ENCODE measurements at regions not wholly inside any gene's neighbourhood (a gene's known extent, or its start where the extent isn't known, plus 50 kb on each side); places are given as distances from the start of the nearest gene placed in this dataset.

DNA sequence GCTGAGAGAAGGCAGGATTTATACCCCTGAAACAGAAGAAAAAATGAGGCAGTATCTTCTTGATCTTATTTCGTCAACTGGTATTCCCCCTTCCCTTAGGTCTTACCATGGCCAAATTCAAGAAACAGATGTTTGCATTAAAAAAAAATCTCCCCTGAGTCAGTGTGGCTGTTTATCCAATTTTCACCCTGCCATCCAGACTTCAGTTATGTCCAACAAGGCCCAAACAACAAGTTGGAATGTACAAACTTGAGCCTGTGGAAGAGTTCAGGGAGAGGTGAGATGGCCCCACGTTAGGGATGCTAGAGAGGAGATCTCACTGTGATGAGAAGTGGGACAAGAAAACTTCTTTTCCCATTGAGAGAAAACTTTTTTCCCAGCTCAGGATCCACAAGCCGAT is 147.2 kb upstream of the PROX1 start:
- Histone ChIP-seq H2AFZ (ENCODE audit: low read length) (no peak overlapping the region), H3K79me2 (ENCODE audit: low read length) (no peaks in the 10 kb centered on the region), H3K36me3 (replicated peaks; ENCODE audit: insufficient read depth, low read length) (no peaks in the 10 kb centered on the region), H4K20me1 (ENCODE audit: insufficient read depth, low read length) (no peaks in the 10 kb centered on the region), H3K27me3 (replicated peaks; ENCODE audit: insufficient read depth, low read length) (no peaks in the 10 kb centered on the region), H3K9ac (ENCODE audit: low read length) (no peak overlapping the region), H3K4me1 (ENCODE audit: low read length) (no peaks in the 10 kb centered on the region), H3K4me3 (ENCODE audit: low read length) (no peak overlapping the region), H3K9me3 (replicated peaks; ENCODE audit: insufficient read depth, low read length) (no peaks in the 10 kb centered on the region), H3K9me2 (replicated peaks; ENCODE audit: insufficient read depth, low read length) (no peaks in the 10 kb centered on the region), H3K27ac (ENCODE audit: low read length) (no peak overlapping the region), H3F3A (ENCODE audit: insufficient read depth, low read length) (no peaks in the 10 kb centered on the region), H3K4me2 (ENCODE audit: low read depth, low read length) (no peak overlapping the region)
- TF ChIP-seq, protein P1, sequence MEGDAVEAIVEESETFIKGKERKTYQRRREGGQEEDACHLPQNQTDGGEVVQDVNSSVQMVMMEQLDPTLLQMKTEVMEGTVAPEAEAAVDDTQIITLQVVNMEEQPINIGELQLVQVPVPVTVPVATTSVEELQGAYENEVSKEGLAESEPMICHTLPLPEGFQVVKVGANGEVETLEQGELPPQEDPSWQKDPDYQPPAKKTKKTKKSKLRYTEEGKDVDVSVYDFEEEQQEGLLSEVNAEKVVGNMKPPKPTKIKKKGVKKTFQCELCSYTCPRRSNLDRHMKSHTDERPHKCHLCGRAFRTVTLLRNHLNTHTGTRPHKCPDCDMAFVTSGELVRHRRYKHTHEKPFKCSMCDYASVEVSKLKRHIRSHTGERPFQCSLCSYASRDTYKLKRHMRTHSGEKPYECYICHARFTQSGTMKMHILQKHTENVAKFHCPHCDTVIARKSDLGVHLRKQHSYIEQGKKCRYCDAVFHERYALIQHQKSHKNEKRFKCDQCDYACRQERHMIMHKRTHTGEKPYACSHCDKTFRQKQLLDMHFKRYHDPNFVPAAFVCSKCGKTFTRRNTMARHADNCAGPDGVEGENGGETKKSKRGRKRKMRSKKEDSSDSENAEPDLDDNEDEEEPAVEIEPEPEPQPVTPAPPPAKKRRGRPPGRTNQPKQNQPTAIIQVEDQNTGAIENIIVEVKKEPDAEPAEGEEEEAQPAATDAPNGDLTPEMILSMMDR (IDR thresholded peaks at IDR 0.05; ENCODE audit: low read length): no peak
- TF ChIP-seq EZH2 (optimal IDR thresholded peaks at IDR 0.05; ENCODE audit: low read depth, low read length) (no peak), EZH2phosphoT487 (IDR thresholded peaks at IDR 0.05; ENCODE audit: low read length) (no peak)
- DNase-seq: no peak

DNA sequence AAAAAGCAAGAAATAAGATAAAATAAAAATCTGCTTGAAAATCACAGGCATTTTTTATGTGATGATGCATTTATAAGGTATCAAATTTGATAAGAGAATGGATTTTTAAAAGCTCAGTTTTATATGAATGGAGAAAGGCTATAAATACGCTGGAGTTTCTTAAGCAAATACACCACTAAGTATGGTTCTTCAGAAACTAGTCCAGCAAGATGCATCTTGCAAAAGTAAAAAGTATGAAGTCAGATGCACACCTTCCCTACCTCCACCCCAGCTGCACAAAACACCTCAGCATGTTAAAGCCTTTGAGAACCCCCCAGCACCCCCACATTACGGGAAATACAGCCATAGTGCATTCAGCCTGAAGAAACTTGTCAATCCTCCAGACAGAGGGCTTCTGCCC is 143.1 kb upstream of the PROX1 start:
- Histone ChIP-seq H3F3A (ENCODE audit: insufficient read depth, low read length) (no peaks in the 10 kb centered on the region), H3K4me1 (ENCODE audit: low read length) (no peaks in the 10 kb centered on the region)

DNA sequence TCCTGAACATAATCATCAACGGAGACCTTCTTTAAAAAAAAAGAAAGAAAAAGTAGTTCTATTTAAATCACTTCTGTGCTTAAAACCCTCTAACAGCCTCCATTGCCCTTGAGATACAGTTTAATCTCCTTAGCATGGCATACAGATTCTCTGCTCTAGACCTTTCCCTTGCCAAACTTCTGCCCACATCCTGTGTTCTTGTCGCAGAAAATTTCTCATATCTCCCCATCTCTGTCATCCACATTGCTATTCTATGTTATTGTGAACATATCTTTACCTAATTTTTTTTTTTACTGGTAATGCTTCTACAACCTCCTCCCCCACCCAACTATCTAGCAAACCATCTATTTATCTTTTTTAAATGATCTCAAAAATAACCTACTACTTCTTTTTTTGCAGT is 135.7 kb upstream of the PROX1 start:
- Histone ChIP-seq H3K27me3 (replicated peaks; ENCODE audit: insufficient read depth, low read length) (no peaks in the 10 kb centered on the region), H3K79me2 (ENCODE audit: low read length) (no peaks in the 10 kb centered on the region), H3K9ac (ENCODE audit: low read length) (no peak overlapping the region), H2AFZ (ENCODE audit: low read length) (no peak overlapping the region), H3K4me1 (ENCODE audit: low read length) (no peaks in the 10 kb centered on the region), H3K4me3 (ENCODE audit: low read length) (no peak overlapping the region), H4K20me1 (ENCODE audit: insufficient read depth, low read length) (no peaks in the 10 kb centered on the region), H3K9me3 (replicated peaks; ENCODE audit: insufficient read depth, low read length) (no peaks in the 10 kb centered on the region), H3K9me2 (replicated peaks; ENCODE audit: insufficient read depth, low read length) (no peaks in the 10 kb centered on the region), H3K4me2 (ENCODE audit: low read depth, low read length) (no peak overlapping the region), H3K27ac (ENCODE audit: low read length) (no peak overlapping the region), H3K36me3 (replicated peaks; ENCODE audit: insufficient read depth, low read length) (no peaks in the 10 kb centered on the region), H3F3A (ENCODE audit: insufficient read depth, low read length) (no peaks in the 10 kb centered on the region)
- TF ChIP-seq, protein P1 (IDR thresholded peaks at IDR 0.05; ENCODE audit: low read length): no peak
- TF ChIP-seq EZH2 (optimal IDR thresholded peaks at IDR 0.05; ENCODE audit: low read depth, low read length) (no peak), EZH2phosphoT487 (IDR thresholded peaks at IDR 0.05; ENCODE audit: low read length) (no peak)
- no peak for DNase-seq

More for the DNA sequence above, 143.1 kb upstream of the PROX1 start:
- no peak overlapping the region for H3K9ac ChIP-seq (ENCODE audit: low read length)
- no peaks in the 10 kb centered on the region for H3K27me3 ChIP-seq (replicated peaks; ENCODE audit: insufficient read depth, low read length)
- H3K27ac ChIP-seq (ENCODE audit: low read length): no peak overlapping the region
- no peak overlapping the region for H3K4me3 ChIP-seq (ENCODE audit: low read length)
- TF ChIP-seq, protein P1 (IDR thresholded peaks at IDR 0.05; ENCODE audit: low read length): no peak
- TF ChIP-seq EZH2 (optimal IDR thresholded peaks at IDR 0.05; ENCODE audit: low read depth, low read length) (no peak), EZH2phosphoT487 (IDR thresholded peaks at IDR 0.05; ENCODE audit: low read length) (no peak)
- H3K9me3 ChIP-seq (replicated peaks; ENCODE audit: insufficient read depth, low read length): no peaks in the 10 kb centered on the region
- no peak for DNase-seq
- H3K9me2 ChIP-seq (replicated peaks; ENCODE audit: insufficient read depth, low read length): no peaks in the 10 kb centered on the region
- H3K79me2 ChIP-seq (ENCODE audit: low read length): no peaks in the 10 kb centered on the region
- H3K36me3 ChIP-seq (replicated peaks; ENCODE audit: insufficient read depth, low read length): no peaks in the 10 kb centered on the region
- no peak overlapping the region for H2AFZ ChIP-seq (ENCODE audit: low read length)
- H3K4me2 ChIP-seq (ENCODE audit: low read depth, low read length): no peak overlapping the region
- H4K20me1 ChIP-seq (ENCODE audit: insufficient read depth, low read length): no peaks in the 10 kb centered on the region

Measured in MM.1S (cell line).